ENCODE measurements at regions not wholly inside any gene's neighbourhood (a gene's known extent, or its start where the extent isn't known, plus 50 kb on each side); places are given as distances from the start of the nearest gene placed in this dataset.

DNA sequence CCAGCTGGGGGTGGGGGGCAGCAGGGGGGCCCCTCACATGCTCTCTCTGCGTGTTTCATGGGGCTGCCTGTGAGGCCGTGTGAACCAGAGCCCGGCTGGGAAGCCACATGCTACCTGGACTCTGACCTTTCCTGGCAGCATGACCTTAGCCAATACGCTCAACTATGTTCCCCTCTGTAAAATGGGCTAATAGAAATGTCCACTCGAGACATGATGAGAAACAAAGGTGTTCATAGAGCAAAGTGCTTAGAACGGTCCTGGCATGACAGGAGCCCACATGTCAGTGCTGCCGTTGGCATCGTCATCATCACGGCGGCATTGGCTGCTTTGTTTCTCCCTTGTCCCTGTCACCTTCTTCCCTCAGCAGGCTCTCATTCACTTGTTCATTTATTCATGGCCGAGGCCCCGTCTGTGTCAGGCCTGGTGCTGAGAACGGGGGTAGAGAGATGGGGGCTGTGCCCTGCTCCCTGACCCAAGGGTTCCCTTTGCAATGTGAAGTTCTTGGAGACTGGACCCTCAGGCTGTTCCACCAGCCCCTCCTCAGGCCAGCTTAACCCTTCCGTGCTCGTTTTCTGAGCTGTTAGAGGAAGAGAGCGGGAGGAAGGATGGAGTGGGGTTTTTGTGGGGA lies 291.4 kb downstream of the SEC14L1 start:
- no peak for DNase-seq (ENCODE audit: low read depth)

DNA sequence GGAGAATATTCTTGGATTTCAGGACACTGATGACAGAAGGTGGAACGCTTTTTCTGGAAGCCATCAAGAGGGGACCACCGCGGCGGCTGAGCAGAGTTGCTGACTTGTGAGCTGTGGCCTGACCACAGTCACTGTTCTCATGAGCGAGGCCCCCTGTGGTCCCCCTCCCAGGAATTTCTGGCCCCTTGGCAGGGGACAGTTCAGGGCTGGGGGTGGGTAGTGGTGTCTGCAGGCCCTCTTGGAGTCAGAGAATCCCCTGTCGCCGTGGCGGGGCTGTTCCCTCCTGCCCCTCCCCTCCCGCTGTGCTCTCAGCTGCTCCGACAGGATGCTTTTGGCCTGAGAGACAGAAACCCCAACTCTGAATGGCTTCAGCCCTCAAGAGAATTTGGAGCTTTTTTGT lies 292.0 kb downstream of the SEC14L1 start:
- DNase-seq (ENCODE audit: low read depth): no peak

DNA sequence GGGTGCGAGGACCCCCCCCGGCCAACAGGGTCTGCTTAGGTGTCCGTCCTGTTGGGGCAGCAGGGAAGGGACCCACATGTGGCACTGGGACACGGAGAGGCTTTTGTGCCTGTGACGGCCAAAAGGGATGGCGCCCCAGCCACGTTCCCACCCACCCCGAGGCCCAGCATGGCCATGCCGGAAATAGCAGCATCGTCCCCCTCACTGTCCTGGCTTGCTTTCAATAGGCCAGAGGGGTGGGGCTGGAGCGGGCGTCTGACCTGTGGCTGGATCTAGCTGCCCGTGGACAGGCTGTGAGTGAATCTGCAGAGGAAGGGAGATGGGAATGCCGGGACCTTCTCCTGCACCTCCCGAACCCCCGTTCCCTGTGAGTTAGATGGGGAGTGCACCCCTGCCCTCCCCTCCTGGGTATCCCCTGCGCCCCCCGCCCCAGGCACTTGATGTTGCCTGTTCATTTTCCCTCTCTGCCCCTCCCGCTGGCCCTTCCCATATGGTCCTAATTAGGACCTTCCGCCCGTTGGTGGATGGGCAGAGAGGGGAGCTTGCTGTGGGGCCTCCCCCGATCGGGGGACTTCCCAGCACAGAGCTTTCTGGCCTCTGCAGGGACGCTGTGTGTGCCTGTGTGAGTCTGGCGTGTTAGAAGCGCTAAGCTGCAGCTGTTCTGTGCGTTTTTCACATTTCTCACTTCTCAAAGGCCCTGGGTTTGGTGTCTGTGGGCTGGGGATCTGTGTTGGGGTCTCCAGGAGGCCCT lies 292.8 kb downstream of the SEC14L1 start:
- DNase-seq (ENCODE audit: low read depth): no peak

DNA sequence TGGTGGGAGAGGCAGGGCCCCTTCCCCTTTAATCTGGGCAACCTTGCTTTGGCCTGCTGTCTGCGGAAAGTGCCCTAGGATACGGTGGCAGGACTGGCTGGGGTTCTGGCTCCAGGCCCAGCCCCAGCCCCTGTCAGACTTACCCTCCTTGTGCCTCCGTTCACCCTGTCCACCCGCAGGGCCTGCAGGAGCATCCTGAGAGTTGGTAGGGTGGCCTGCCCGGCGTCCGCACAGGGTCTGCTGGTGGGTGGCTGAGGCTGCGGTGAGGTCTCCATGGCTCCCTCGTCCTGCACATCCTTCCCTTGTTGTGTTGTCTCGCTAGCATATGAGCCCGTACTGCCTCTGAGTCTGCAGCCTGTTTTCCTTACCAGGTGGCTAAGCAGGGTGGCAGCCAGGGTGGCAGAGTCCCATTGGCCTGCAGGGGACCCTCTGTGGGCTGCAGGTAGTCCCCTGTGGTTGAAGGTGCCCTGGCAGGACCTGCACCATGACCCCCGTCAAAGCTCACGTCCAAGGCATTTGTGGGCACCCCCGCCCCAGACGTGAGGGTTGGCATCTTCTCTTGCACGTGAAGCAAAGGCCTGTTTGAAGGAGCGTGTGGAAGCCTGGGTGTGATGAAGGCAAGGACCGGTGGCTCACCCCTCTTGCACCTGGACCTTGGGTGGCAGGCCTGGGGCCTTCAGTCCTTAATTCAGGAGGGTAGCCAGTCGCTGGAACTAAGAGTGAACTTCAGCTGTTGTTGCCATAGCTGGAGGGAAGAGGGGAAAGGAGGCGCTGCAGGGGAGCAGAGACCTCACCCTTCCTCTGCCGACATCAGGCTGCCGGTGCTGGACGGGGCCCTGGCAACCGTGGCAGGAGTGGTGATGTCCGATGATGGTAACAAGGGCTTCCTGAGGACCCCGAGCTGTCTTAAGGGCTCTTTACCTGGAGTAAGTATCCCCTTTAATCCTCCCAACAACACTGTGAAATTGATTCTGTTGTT lies 293.7 kb downstream of the SEC14L1 start:
- DNase-seq (ENCODE audit: low read depth): no peak

DNA sequence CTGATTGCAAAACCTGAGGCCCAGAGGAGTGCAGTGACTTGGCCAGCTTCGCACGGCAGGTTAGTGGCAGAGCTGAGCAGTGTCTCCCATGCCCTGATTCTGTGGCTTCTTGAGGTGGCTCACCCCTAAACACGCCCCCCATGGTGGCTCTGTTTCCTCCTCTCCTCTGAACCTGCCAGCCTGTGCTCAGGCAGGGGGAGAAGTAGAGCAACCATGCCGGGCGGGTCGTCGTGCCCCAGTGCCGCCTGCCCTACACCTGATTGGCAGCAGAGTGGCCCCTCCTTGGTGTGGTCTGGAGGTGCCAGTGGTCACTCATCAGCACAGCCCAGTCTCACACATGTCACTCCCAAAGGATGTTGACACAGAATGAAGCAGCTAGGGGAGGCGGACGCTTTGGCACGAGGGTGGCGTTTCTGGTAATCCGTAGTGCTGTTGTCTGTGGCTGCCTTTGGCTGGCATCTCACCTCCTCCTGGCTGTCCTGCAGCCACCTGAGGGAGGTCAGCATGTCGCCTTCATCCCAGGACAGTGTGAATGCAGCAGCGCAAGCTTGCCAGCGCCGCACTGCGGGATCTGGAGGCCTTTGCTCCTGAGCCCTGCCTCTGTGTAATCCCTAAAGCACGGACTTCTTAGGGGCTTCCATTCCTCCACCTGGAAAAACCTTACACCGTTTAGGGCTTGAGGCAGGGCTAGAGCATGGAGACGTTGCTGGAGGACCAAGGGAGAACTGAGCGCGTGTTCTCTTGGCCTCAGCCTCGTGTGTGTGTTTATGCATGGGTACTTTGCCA lies 294.7 kb downstream of the SEC14L1 start:
- no peak for DNase-seq (ENCODE audit: low read depth)

DNA sequence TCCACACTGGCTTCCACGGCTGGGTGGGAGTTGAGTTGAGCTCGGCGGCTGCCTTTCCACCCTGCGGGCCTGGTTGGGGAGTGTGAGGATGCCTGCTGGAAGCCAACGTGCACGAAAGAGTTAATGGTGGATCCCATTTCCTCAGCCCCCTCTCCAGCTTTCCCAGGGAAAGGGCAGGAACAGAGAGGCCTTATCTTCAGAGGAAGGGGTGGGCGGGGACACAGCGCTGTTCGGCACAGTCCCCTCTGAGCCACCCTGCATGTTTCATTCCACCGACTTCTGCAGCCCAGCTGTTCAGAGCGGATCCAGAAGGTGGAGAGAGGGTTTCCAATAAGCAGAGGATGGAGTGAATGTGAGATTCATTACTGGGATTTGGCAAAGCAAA lies 295.3 kb downstream of the SEC14L1 start:
- no peak for DNase-seq (ENCODE audit: low read depth)

DNA sequence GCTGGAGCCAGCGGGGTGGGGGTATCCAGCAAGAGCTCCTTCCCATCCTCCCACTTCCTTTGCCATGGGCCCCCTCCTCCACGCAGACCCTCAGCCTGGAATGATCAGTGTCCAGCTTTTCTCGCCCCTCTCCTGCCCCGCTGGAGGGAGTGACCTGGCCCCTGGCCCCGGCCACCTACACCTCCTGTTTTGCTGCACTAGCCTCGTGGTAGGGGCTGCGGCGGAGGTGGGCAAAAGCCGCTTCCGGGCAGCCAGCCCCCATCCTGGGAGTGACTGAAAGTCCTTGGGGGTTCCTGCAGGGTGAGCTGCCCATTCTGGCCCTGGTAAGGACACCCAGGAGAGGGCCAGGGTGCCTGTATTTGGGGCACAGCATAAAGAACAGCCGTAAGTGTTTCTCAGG lies 295.7 kb downstream of the SEC14L1 start:
- DNase-seq (ENCODE audit: low read depth): no peak

DNA sequence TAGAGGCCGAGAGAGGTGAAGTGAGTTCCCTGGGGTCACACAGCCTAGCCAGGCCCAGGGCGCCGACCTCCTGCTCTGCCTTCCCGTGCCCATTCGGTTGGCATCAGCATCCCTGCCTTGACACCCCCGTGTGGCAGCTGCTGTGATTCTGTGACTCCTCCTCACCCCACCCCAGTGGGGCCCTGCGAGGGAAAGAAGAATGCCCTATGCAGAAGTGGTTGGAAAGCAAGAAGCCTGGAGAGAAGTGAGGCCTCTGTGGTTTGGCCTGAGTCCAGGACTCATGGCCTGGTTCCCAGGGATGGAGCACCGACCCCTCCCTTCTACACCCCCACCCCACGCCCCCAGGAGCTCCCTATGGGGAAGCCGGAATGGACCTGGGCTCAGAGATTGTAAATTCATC lies 296.2 kb downstream of the SEC14L1 start:
- no peak for DNase-seq (ENCODE audit: low read depth)

DNA sequence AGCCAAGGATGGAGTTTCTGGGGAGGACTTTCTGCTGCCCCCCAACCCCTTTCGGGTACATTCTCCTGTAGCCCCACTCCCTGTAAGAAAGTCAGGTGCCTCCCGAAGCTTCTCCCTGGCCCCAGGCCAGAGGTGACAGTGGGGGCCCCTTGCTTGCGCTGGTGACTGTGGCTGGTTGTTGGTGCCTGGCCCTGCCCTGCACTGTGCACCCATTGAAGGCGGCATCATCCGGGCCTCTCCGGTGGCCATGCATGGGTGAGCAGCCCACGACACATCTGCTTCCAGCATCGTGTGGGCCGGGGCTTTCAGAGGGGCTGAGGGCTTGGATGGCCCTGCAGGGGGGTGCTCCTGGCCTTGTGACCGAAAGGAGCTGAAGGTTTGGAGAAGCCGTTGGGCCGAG lies 297.0 kb downstream of the SEC14L1 start:
- no peak for DNase-seq (ENCODE audit: low read depth)

DNA sequence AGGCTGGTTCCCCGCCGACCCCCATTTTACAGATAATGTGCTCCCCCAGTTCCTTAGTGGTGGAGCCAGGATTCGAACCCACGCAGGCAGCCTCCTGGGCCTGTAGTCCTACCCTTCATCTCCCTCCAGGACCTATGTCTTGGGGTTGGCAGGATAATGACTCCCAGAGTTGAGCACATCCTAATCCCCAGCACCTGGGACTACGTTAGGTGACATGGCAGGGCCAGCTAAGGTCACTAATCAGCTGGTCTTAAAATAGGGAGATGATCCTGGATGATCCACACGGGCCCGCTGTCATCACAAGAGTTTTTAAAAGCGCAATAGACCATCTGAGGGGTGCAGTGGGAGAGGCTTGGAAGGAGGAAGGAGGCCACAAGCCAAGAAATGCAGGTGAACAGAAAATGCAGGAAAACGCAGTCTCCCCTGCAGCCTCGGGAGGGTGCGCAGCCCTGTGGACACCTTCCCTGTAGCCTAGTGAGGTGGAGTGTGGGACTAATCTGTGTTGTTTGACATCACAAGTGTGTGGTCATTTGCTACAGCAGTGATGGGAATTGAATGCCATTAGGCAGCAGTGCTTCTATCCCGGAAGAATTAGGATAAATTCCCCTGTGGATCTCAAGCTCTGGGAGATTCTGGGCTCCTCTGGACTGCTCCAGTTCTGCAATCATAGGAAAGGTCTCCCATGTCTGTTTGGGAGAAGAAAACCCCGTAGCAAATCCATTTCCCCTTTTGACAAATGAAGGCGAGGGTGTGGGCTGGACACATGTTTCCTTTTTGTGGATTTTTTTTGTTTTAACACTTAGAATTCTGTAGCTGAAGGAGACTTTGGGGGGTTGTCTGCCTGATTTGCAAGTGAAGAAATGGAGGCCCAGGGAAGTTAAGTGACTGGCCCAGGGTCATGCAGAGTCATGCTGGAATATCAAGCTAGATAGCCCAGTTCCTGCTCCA lies 297.7 kb downstream of the SEC14L1 start:
- no peak for DNase-seq (ENCODE audit: low read depth)

GRCh38 chr17:77439189-77440018 lies 298.6 kb downstream of the SEC14L1 start:
- no peak for DNase-seq (ENCODE audit: low read depth)

GRCh38 chr17:77440560-77440981 lies 299.8 kb downstream of the SEC14L1 start:
- no peak for DNase-seq (ENCODE audit: low read depth)

DNA sequence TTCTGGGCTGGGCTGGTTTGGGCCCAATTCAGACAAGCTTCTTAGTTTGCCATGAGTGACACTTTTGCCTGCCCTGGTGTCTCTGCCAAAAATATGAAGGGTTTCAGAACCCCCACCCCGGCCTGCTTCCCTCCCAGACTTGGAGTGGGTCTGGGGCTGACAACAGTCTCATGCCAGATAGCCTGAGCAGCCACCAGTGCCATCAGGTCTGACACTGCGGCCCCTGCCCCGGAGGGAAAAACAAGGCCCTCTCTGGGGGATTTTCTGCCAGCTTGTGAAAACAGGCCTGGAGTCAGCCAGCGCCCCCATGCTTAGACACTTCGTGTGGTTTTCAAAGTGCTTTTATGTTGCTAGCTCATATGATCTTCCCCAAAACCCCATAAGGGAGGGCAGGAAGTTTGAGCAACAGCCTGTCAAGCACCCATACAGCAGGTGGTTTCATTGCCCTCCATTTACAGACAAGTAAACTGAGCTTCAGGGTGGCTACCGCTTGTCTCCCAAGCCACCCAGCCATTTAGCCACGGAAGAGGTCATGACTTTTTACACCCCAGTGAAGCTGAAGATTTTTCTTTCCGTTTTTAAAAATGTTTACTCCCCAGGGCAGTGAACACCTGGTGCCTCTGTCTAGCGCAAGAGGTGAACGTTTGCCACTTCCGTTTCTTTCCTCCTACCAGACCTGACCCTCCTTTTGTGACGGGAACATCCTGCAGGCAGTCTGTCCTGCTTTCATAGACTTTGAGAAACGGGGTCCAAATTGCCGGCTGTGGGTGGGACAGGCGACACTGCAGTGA lies 300.6 kb downstream of the SEC14L1 start:
- no peak for DNase-seq (ENCODE audit: low read depth)

- DNase-seq (ENCODE audit: low read depth): no peak
Observed at GRCh38 chr17:77441940-77442339, 301.2 kb downstream of the SEC14L1 start.

DNA sequence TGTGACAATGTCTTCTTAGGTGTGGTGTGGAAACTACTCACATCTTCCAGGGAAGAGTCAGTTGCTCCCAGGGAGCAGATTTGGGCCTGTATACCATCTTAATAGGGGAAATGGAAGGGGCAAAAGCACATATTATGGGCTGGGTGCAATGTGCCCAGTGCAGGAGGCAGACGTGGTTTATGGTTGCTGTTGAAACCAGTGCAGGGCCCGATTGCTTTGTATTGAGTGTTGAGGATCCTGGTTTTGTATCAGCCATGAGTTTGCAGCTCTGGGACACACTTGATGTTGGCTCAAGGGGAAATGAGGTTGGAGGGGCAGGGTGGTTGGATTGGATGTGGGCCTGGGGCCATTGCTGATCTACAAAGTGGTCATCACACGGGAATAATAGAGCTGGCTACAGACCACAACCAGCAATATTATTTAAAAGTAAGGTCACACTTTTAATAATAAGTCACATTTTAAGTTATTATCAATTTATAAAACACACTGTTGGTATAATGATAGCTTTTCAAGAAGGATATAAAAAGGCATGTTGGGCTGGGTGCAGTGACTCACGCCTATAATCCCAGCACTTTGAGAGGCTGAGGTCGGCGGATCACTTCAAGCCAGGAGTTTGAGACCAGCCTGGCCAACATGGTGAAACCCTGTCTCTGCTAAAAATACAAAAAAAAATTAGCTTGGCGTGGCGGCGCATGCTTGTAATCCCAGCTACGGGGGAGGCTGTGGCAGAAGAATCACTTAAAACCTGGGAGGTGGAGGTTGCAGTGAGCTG lies 302.4 kb downstream of the SEC14L1 start:
- no peak for DNase-seq (ENCODE audit: low read depth)

DNA sequence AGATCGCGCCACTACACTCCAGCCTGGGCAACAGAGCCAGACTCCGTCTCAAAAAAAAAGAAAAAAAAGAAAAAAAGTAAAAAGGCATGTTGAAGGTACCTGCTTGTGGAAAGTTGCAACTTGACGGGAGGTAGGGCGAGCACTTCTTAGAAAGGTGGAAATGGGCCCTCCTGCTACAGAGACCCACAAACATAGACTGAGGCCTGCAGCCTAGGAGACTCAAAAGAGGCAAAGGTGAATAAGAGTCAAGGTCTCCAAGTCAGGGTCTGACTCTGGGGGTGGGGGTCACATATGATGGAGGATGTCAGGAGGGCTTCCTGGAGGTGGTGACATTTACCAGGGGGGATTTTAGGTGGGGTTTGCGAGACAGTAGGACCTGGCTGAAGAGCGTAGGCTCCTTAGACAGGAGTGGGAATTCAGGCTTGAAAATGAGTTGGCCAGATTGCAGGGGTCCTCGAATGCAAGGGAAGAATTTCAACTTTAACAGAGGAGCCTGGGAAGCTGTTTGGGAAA lies 303.0 kb downstream of the SEC14L1 start:
- DNase-seq (ENCODE audit: low read depth): no peak

DNA sequence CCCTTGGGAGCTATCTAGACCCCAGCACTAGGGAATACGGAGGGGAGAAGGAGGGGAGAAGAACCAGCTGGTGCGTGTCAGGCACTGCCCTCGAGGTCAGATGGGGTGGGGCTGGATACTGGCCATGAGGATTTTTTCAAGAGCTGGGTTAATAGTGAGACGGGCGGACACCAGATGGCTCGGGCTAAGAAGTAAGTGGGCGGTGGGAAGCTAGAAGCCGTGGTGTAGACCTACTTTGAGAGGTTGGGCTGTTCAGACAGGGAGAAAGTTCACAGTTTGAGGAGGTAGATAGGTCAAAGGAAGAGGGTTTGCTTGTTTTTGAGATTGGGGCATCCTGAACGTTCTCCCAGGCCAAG lies 303.8 kb downstream of the SEC14L1 start:
- no peak for DNase-seq (ENCODE audit: low read depth)

Data from stromal cell of bone marrow (primary cell).